ENCODE measurements at regions not wholly inside any gene's neighbourhood (a gene's known extent, or its start where the extent isn't known, plus 50 kb on each side); places are given as distances from the start of the nearest gene placed in this dataset.

DNA sequence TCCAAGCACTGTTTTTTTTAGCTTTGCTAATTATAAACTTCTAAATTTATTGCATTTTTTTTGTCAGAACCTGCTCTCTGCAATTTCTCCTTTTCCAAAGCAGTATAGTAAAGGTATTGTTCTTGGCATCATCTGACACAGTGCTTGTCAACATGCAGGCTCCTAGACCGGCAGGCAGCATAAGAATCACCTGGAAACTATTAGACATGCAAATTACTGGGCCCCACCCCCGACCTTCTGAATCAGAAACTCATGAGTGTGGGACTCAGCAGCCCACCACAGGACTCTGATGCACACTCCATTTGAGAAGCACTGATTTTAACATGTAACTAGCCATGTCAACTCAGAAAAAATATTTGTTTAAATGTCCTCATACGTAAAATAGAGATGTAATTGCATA, 551.1 kb upstream of the CELF4 start:
- H3K9me3 ChIP-seq: no peaks in the 10 kb centered on the region
- no peak for DNase-seq (ENCODE audit: low spot score in 2 of 2)
- H3K27me3 ChIP-seq: no peaks in the 10 kb centered on the region
- no peak overlapping the region for H3K4me3 ChIP-seq
- no peak overlapping the region for H3K27ac ChIP-seq
- TF ChIP-seq EP300 (IDR thresholded peaks at IDR 0.05) (no peak), POLR2A (IDR thresholded peaks at IDR 0.05) (no peak)
- TF ChIP-seq, protein P1, sequence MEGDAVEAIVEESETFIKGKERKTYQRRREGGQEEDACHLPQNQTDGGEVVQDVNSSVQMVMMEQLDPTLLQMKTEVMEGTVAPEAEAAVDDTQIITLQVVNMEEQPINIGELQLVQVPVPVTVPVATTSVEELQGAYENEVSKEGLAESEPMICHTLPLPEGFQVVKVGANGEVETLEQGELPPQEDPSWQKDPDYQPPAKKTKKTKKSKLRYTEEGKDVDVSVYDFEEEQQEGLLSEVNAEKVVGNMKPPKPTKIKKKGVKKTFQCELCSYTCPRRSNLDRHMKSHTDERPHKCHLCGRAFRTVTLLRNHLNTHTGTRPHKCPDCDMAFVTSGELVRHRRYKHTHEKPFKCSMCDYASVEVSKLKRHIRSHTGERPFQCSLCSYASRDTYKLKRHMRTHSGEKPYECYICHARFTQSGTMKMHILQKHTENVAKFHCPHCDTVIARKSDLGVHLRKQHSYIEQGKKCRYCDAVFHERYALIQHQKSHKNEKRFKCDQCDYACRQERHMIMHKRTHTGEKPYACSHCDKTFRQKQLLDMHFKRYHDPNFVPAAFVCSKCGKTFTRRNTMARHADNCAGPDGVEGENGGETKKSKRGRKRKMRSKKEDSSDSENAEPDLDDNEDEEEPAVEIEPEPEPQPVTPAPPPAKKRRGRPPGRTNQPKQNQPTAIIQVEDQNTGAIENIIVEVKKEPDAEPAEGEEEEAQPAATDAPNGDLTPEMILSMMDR (IDR thresholded peaks at IDR 0.05): no peak
- 44 to 53% methylated on average over 3 of the region's 3 CpGs for WGBS, 2 donors
- no peaks in the 10 kb centered on the region for H3K36me3 ChIP-seq
- no peaks in the 10 kb centered on the region for H3K4me1 ChIP-seq

DNA sequence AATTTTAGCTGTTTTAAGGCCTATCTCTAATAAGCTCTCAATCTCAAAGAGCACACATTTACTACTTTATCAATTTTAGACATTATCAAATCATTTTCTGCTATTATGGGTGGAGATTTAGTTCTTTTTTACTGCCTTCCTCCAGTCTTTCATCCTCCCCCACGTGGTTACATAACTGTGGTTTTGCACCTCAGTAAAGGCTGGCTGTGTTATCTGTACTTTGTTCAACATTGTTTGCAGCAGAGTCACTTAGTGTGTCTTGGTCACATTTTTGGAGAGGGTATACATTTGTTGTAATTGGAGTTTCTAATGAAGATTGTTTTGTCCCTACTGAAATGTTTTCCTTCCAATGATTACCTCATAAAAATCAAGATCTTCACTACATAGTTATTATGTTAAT, 549.6 kb upstream of the CELF4 start:
- Histone ChIP-seq H3K27me3 (no peaks in the 10 kb centered on the region), H3K27ac (no peak overlapping the region), H3K36me3 (no peaks in the 10 kb centered on the region), H3K4me1 (no peaks in the 10 kb centered on the region), H3K4me3 (no peak overlapping the region), H3K9me3 (no peaks in the 10 kb centered on the region)
- TF ChIP-seq, protein P1 (IDR thresholded peaks at IDR 0.05): no peak
- TF ChIP-seq EP300 (IDR thresholded peaks at IDR 0.05) (no peak), POLR2A (IDR thresholded peaks at IDR 0.05) (no peak)
- WGBS, 2 donors: 21 to 36% methylated on average over 1 of the region's 1 CpG
- no peak for DNase-seq (ENCODE audit: low spot score in 2 of 2)

DNA sequence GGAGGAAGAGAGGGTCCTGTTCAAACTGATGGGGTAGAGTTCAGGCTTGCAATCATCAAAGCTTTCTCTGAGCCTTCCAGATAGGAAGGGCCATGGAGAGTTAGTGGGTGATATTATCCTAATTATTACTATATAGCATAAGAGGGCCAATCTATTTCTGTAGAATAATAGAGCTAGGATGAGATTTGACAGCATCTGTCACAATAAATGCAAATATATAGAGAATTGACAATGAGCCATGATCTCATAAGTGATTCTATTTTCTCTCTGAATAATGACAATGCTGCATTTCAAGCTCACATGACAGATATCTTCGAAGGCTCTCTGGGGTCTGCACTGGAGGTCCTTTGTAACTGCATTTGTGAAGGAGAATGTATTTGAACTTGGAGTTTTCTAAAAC, 521.9 kb upstream of the CELF4 start:
- Histone ChIP-seq H3K27ac (no peak overlapping the region), H3K36me3 (no peaks in the 10 kb centered on the region), H3K9me3 (no peaks in the 10 kb centered on the region), H3K27me3 (no peaks in the 10 kb centered on the region), H3K4me3 (no peak overlapping the region), H3K4me1 (no peaks in the 10 kb centered on the region)
- TF ChIP-seq, protein P1 (IDR thresholded peaks at IDR 0.05): no peak
- TF ChIP-seq EP300 (IDR thresholded peaks at IDR 0.05) (no peak), POLR2A (IDR thresholded peaks at IDR 0.05) (no peak)
- 50 to 52% methylated on average over 1 of the region's 1 CpG for WGBS, 2 donors
- no peak for DNase-seq (ENCODE audit: low spot score in 2 of 2)

DNA sequence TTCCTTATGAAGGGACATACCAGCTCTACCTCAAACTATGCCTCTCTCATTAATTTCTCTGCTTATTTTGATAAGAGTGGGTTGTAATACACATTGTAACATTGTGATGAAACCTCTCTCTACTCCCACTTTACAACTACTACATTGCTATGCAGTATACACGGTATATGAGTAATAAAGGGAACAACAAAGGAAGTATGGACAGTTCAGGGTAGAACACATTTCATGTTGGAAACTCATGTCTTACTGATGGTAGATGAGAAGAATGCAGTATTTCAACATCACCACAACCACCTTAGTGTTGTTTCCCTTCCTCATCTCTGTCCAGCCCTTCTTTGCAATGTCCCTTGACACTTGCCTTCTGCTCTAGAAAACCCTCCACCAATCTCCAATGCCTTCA, 515.9 kb upstream of the CELF4 start:
- no peak overlapping the region for H3K4me3 ChIP-seq
- no peak overlapping the region for H3K27ac ChIP-seq
- H3K4me1 ChIP-seq: no peaks in the 10 kb centered on the region
- TF ChIP-seq POLR2A (IDR thresholded peaks at IDR 0.05): no peak
- no peaks in the 10 kb centered on the region for H3K36me3 ChIP-seq
- DNase-seq (ENCODE audit: low spot score in 2 of 2): no peak
- WGBS, 2 donors: 69 to 71% methylated on average over 1 of the region's 1 CpG
- no peaks in the 10 kb centered on the region for H3K9me3 ChIP-seq
- no peaks in the 10 kb centered on the region for H3K27me3 ChIP-seq

DNA sequence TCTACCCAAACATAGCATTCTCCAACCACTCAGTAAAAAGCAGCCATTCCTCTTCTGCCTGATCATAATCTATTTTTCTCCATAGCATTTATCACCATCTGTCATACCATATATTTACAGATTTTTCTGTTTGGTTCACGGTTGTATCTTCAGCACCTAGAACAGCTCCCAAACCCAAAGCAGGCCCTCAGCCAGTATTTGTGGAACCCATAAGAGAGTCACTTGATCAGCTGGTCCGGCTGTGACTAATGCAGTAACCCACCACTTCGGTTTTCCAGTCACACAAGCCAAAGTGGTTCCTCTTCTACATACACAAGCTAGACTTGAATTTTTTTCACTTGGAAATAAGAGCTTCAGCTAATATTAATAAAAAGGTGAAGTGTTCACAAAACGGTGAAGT, 511.6 kb upstream of the CELF4 start:
- Histone ChIP-seq H3K36me3 (no peaks in the 10 kb centered on the region), H3K4me1 (no peaks in the 10 kb centered on the region), H3K4me3 (no peak overlapping the region), H3K27ac (no peak overlapping the region), H3K9me3 (no peaks in the 10 kb centered on the region), H3K27me3 (no peaks in the 10 kb centered on the region)
- TF ChIP-seq EP300 (IDR thresholded peaks at IDR 0.05): no peak
- no peak for TF ChIP-seq POLR2A (IDR thresholded peaks at IDR 0.05)
- TF ChIP-seq, protein P1 (IDR thresholded peaks at IDR 0.05): no peak
- no peak for DNase-seq (ENCODE audit: low spot score in 2 of 2)
- 45 to 53% methylated on average over 4 of the region's 4 CpGs for WGBS, 2 donors
